SJSA1 (cell line): ENCODE measurements at regions not wholly inside any gene's neighbourhood (a gene's known extent, or its start where the extent isn't known, plus 50 kb on each side); places are given as distances from the start of the nearest gene placed in this dataset.

Source experiments
- DNase-seq, 2 experiments: peaks; one replicate each; pipeline ENCODE4 v3.0.0-alpha.2; 2015 to 2020; ENCODE audit warnings: low spot score in 2 of 2, low read depth in 1 of 2
- H3K27ac ChIP-seq: fragments of 250-450 bp; sonication (Bioruptor Pico); 2 replicates; pipeline ENCODE4 v1.5.1; 2020; ENCODE audit warnings: mild to moderate bottlenecking, moderate library complexity
- H3K27me3 ChIP-seq: fragments of 250-450 bp; sonication (Bioruptor Pico); replicated peaks from 2 replicates; pipeline ENCODE4 v1.5.1; 2020; ENCODE audit warnings: mild to moderate bottlenecking, moderate library complexity
- H3K36me3 ChIP-seq: fragments of 250-450 bp; sonication (Bioruptor Pico); 2 replicates; pipeline ENCODE4 v1.5.1; 2020; ENCODE audit warnings: mild to moderate bottlenecking
- H3K4me1 ChIP-seq: fragments of 250-450 bp; sonication (Bioruptor Pico); replicated peaks from 2 replicates; pipeline ENCODE4 v1.6.1; 2021; ENCODE audit warnings: mild to moderate bottlenecking
- H3K4me3 ChIP-seq: fragments of 250-450 bp; sonication (Bioruptor Pico); 2 replicates; pipeline ENCODE4 v1.5.1; 2020; ENCODE audit warnings: mild to moderate bottlenecking
- H3K9me3 ChIP-seq: fragments of 250-450 bp; sonication (Bioruptor Pico); replicated peaks from 2 replicates; pipeline ENCODE4 v1.5.1; 2020; ENCODE audit warnings: mild to moderate bottlenecking

DNA sequence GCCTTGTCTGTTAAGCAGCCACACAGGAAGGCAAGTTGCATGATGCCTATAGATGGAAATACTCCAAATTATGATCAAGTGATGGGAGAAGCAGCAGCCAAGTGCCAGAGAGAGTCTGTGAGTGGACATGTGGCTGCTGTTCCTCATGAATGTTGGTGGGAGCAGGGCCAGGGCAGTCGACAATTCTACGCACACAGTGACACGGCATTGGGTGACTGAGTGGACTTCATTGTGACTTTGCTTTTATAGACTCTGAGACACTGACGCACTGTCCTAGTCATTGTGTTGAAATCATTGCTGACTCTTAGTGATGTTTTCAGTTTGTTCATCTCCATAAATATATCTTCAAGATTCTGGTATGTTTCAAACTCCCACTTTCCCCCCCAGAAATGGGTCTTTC, 246.3 kb upstream of the SEMA6D start:
- no peak for DNase-seq
- peaks cover 8% of the 10 kb centered on the region; the same call in 1 of the 2 replicates for H3K9me3 ChIP-seq
- H3K36me3 ChIP-seq, result no peaks in the 10 kb centered on the region
- H3K4me3 ChIP-seq, result no peak overlapping the region
- H3K27ac ChIP-seq, result no peak overlapping the region
- no peaks in the 10 kb centered on the region for H3K27me3 ChIP-seq
- peaks cover 11% of the 10 kb centered on the region for H3K4me1 ChIP-seq

DNA sequence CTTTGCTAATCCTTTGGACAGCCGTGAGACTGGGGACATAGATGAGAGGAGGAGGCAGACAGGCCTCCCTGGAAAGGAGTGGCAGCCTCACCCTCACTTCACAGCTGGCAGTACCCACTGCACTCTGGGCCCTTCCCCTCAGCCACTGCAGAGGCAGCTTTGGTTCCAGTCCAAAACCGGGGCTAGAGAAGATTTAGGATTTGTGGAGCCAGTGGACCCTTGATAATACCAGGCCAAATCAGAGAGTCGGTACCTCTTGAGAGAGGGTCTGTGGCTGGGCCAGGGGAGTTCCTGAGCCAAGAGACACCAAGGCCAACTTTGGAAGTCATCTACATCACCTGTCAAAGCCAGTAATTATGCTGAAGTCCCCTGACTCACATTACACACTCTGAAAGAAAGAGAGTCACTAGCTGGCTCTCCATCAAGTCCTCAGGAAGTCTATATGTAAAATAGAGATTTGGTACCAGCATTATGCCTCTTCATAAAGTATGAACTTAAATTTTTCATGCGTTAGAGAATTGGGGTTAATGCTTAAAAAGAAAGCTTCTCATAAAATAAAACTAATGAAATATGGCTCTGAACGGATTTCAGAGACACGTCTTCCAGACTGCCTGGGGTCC, 244.1 kb upstream of the SEMA6D start:
- no peaks in the 10 kb centered on the region for H3K4me1 ChIP-seq
- no peak overlapping the region for H3K27ac ChIP-seq
- DNase-seq, result no peak
- no peaks in the 10 kb centered on the region for H3K36me3 ChIP-seq
- no peaks in the 10 kb centered on the region for H3K27me3 ChIP-seq
- 0 out of 2 replicates have a peak, but pooled peaks cover 3% of the 10 kb centered on the region for H3K9me3 ChIP-seq
- H3K4me3 ChIP-seq, result no peak overlapping the region

DNA sequence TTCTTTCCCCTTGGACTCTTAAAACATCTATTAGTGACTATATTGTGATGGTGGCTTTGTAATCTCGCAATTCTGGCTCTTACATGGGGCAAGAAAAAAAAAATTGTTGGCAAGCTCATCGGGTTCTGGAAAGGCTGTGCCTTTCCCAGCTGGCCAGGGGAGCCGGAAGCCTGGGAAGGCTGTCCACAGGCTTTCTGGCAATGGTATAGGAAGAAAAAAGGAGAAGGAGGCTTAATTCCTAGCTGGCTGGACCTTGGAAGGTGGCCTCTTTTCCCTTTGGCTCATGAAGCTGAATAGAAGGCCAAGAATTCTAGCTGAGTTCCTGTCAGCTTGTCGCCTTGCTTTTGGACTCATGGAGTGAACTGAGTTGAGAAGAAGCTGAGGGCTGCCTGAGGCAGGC, 243.5 kb upstream of the SEMA6D start:
- no peaks in the 10 kb centered on the region for H3K4me1 ChIP-seq
- 0 out of 2 replicates have a peak, but pooled peaks cover 3% of the 10 kb centered on the region for H3K9me3 ChIP-seq
- H3K27me3 ChIP-seq, result no peaks in the 10 kb centered on the region
- DNase-seq, result no peak
- no peak overlapping the region for H3K4me3 ChIP-seq
- no peaks in the 10 kb centered on the region for H3K36me3 ChIP-seq
- H3K27ac ChIP-seq, result no peak overlapping the region

DNA sequence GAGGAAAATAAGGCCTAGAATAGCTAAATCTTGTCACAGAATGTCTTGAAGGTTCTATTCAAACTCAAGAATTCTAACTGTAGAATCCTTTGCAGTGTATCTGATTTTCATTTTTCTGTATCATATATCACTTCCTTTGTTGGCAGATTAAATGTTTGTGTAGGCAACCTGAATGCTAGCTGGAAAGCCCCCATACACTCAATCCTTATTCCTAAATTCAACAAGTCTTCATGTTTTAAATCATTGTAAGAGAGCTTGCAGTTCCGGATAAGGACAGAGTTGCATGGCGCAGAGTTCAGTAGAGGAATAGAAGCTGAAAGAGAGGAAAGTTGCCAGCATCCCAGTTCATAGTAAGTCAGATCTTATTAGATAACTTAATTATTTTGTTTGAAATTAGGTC, 242.0 kb upstream of the SEMA6D start:
- Histone ChIP-seq H3K36me3 (no peaks in the 10 kb centered on the region), H3K27ac (no peak overlapping the region), H3K4me1 (no peaks in the 10 kb centered on the region), H3K9me3 (0 out of 2 replicates have a peak, but pooled peaks cover 3% of the 10 kb centered on the region), H3K4me3 (no peak overlapping the region), H3K27me3 (no peaks in the 10 kb centered on the region)
- no peak for DNase-seq

DNA sequence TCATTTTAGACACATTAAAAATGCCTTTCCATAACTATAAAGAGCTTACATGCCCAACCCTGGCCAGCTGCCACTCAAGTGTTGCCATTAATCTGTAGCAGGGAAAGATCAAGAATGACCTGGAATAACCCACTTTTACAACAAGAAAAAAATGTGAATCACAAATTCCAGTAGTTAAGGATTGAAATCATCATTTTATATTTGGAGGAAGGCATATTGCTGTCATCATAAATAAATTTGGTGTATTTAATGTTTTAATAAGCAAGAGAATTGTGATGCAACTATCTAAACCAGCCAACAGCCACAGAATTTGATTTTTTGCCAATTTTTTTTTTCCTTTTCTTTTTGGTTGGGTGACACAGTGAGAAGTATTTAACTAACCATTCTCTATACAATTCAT, 240.0 kb upstream of the SEMA6D start:
- Histone ChIP-seq H3K27me3 (no peaks in the 10 kb centered on the region), H3K27ac (no peak overlapping the region), H3K9me3 (no peaks in the 10 kb centered on the region), H3K36me3 (no peaks in the 10 kb centered on the region), H3K4me1 (no peaks in the 10 kb centered on the region), H3K4me3 (no peak overlapping the region)
- no peak for DNase-seq

DNA sequence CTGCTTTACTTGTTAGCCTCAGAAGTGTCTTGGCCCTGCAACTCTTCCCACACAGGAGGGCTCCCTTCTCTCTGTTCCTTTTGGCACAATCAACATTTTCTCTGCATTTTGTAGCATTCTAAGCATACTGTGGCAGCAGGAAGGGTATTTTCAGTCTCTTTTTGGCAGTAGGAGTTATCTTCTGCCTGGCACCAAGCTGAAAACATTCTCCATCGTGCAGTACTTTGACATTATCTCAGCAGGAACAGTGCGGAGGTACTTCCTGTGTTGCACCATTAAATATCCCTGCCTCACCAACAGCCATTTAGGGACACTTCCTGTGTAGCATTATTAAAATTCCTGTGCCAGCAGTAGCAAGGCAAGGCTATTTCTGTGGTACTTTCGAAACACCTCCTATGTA, 233.2 kb upstream of the SEMA6D start:
- H3K36me3 ChIP-seq, result no peaks in the 10 kb centered on the region
- H3K9me3 ChIP-seq, result no peaks in the 10 kb centered on the region
- H3K27me3 ChIP-seq, result no peaks in the 10 kb centered on the region
- no peak overlapping the region for H3K27ac ChIP-seq
- DNase-seq, result no peak
- peaks cover 7% of the 10 kb centered on the region; the same call in 1 of the 2 replicates for H3K4me1 ChIP-seq
- no peak overlapping the region for H3K4me3 ChIP-seq

DNA sequence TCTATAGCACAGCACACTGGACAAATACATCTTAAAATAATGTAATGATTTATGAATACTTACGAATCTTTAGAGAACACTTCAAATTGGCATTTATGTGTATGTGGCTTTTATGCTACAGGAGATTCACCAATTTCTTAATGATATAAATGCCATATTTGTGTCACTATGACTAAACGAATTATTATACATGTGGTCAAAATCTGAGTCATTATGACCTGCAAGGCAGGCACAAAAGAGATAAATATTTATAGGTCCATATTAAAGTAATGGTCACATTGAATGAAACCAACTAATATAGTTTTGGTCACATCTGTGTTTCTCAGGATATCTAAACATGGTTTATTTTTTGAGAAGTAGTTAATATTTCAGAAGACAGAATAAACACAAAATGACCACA, 232.3 kb upstream of the SEMA6D start:
- no peak overlapping the region for H3K27ac ChIP-seq
- H3K9me3 ChIP-seq, result no peaks in the 10 kb centered on the region
- H3K4me3 ChIP-seq, result no peak overlapping the region
- H3K4me1 ChIP-seq, result peaks cover 7% of the 10 kb centered on the region; the same call in 1 of the 2 replicates
- no peaks in the 10 kb centered on the region for H3K36me3 ChIP-seq
- no peaks in the 10 kb centered on the region for H3K27me3 ChIP-seq
- no peak for DNase-seq

DNA sequence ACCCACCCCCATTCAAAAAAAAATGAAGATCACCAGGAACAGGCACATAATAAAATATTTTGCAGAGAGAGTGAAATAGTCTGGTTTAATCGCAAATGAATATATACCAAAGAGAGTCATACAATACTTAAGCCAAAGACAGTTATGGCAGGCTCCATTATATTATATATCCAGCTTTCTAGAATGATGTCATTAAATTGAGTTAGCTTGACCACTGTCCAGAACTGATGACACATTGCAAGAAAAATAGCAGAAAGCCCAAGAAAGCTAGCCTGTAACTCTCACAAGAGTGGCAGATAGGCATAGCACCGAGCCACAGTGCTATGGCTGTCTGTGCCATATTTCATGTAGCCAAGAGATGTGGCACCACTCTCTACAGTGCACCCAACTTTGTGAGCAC, 231.9 kb upstream of the SEMA6D start:
- no peak for DNase-seq

DNA sequence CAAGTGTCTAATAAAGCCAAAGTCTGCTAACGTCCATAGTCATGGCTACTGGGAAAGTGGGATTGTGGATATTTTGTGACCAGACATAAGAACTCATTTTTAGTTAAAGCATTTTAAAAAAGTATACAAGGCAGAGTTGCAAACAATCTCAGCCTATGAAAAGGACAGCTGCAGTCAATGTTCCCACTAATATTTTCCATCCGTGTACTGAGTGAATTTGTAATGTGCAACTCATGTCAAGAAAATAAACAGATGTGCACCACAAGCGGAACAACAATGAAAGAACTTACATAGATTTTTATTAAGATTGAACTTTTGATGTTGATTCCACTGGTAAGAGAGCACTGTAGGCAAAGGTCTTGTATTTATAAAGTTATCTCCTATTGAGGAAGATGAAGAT, 231.3 kb upstream of the SEMA6D start:
- DNase-seq, result no peak
- H3K27me3 ChIP-seq, result no peaks in the 10 kb centered on the region
- no peaks in the 10 kb centered on the region for H3K9me3 ChIP-seq
- H3K4me3 ChIP-seq, result no peak overlapping the region
- H3K27ac ChIP-seq, result no peak overlapping the region
- no peaks in the 10 kb centered on the region for H3K36me3 ChIP-seq
- H3K4me1 ChIP-seq, result peaks cover 7% of the 10 kb centered on the region; the same call in 1 of the 2 replicates

More for the DNA sequence above, 231.9 kb upstream of the SEMA6D start:
- no peaks in the 10 kb centered on the region for H3K27me3 ChIP-seq
- H3K36me3 ChIP-seq, result no peaks in the 10 kb centered on the region
- H3K4me3 ChIP-seq, result no peak overlapping the region
- H3K27ac ChIP-seq, result no peak overlapping the region
- H3K9me3 ChIP-seq, result no peaks in the 10 kb centered on the region
- H3K4me1 ChIP-seq, result peaks cover 7% of the 10 kb centered on the region; the same call in 1 of the 2 replicates

DNA sequence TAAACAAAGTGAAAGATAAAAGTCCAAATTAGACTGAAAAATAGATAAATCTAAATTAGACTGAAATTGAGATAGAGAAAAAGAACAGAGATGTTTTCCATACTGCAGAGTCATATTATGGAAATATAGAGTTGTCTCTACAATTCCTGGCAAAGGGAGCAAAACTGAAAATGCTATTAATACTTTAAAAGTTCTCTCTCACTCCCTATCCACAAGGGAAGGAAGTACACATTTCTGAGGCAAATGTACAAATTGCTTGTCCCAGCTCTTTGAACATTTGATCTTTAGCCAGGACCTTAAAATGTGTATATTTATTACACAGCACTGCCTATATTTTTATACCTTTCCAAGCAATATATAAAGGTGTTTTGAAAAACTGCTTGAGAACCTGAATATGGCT, 225.1 kb upstream of the SEMA6D start:
- Histone ChIP-seq H3K27me3 (no peaks in the 10 kb centered on the region), H3K4me3 (no peak overlapping the region), H3K27ac (no peak overlapping the region), H3K4me1 (no peaks in the 10 kb centered on the region), H3K36me3 (no peaks in the 10 kb centered on the region), H3K9me3 (no peaks in the 10 kb centered on the region)
- DNase-seq, result no peak

DNA sequence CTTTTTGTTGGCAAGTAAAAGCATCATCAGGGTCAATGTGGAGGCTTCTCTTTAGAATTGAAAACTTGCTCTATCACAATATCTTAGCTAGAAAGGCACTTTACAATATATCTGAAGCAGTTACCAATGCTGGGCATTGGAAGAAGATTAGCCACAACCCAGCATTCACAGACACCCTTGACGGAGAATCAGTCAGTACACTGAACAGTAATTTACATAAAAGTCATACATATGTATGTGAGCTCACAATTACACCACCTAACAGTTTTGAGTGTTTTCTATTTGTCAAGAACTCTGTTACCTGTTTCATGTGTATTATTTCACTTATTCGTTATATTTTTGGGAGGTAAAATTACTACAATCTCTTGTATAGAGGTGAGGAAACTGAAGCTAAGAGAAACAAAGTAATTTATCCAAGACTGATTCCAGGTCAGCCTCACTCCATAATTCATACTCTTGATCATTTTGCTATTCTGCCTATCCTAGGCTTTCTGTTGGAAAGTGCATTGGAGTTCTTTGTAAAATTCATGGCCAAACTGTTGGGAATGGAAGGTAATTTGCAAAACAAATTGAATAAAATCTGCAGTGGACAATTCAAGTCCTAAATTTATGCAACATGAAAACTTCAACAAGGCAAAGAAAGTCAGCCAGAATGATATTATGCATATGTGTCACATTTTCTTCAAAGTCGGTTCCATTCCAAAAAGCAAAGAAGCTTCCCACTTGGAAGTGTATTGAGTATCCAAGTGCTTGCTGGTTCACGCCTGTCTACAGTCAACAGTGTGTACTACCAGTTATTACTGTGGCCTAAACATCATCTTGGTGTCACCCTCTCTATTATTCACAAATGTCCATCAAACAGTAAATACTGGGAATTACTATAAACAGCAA, 223.7 kb upstream of the SEMA6D start:
- H3K36me3 ChIP-seq, result no peaks in the 10 kb centered on the region
- no peaks in the 10 kb centered on the region for H3K9me3 ChIP-seq
- H3K27ac ChIP-seq, result no peak overlapping the region
- DNase-seq, result no peak
- no peak overlapping the region for H3K4me3 ChIP-seq
- no peaks in the 10 kb centered on the region for H3K4me1 ChIP-seq
- no peaks in the 10 kb centered on the region for H3K27me3 ChIP-seq

DNA sequence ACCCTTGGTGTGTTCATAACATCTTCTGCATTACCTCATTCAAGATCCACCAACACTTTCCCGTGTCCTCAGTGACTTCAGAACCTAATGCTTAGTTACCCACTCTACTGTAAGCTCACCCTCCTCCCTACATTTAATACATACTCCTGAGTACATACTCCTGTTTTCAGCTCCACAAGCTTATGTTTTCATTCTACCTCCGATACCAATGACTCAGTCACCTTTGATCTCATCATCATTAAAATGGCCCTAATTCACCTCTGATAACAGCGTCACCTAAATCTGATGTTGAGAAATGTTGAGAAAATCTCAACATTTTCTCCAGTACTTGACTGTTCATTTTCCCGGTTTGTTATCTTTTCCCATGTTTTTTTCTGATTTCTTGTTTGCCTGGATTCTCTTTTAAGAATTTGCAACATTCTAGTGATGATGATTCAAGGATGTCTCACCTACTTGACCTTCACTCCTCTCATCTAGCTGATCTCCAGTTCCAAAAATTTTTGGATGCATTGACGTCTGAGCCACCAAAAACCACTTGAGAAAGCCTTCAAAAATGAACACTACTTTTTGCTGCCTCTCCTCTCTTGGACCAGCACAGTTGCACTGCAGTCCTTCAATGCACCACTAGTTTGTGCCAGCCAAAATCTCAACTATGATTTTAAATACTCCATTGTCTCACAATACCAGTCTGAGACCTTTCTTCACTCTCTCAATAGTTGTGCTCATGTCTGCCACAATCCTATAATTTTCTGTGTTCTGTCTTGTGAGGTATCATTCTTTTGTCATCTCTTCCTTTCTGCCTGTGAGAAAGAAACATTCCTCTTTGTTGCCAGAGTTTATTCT, 220.7 kb upstream of the SEMA6D start:
- Histone ChIP-seq H3K36me3 (no peaks in the 10 kb centered on the region), H3K4me1 (no peaks in the 10 kb centered on the region), H3K9me3 (no peaks in the 10 kb centered on the region), H3K27me3 (no peaks in the 10 kb centered on the region), H3K4me3 (no peak overlapping the region), H3K27ac (no peak overlapping the region)
- no peak for DNase-seq

DNA sequence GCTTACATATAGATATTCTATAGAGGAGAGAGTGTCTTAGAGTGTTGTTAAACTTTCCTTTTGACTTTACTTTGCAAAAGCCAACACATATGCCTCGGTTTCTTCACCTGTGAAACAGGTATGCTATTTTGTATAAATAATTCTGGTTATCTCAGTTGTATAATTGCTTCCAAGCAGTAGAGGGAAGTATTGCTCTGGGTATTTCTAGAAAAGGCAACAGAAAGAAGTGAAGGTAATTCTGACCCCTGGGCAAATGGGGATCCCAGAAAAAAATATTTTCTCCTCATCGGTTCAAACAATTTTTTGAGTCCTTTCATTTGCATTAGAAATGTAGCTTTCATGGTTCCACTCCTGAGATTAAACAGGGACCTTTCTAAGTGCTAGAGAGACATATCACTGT, 216.5 kb upstream of the SEMA6D start:
- no peak for DNase-seq
- Histone ChIP-seq H3K27me3 (no peaks in the 10 kb centered on the region), H3K4me1 (no peaks in the 10 kb centered on the region), H3K4me3 (no peak overlapping the region), H3K9me3 (no peaks in the 10 kb centered on the region), H3K27ac (no peak overlapping the region), H3K36me3 (no peaks in the 10 kb centered on the region)

DNA sequence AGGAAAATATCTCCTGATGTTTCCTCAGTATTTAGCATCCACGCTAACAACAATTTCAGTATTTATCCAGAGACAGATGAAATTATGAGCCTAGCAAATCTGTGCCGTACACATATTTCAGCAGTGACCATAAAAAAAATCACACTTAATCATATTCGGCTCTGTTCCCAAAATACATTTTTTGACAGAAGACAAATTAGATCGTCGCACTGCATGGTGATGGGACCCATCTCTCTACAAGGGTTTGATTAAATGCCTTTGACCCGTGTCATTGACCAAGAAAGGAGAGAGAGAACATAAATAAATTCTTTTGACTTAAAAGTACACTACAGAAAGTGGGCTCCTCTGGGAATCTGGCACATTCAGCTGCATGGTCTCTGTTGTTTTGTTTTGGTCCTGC, 215.3 kb upstream of the SEMA6D start:
- H3K36me3 ChIP-seq, result no peaks in the 10 kb centered on the region
- H3K27ac ChIP-seq, result no peak overlapping the region
- no peaks in the 10 kb centered on the region for H3K27me3 ChIP-seq
- no peaks in the 10 kb centered on the region for H3K9me3 ChIP-seq
- DNase-seq, result no peak
- no peak overlapping the region for H3K4me3 ChIP-seq
- H3K4me1 ChIP-seq, result no peaks in the 10 kb centered on the region
